Spleen (tissue), 11 donors: ENCODE measurements at regions not wholly inside any gene's neighbourhood (a gene's known extent, or its start where the extent isn't known, plus 50 kb on each side); places are given as distances from the start of the nearest gene placed in this dataset.

Experiments
- DNase-seq: peaks from one replicate; pipeline ENCODE4 v3.0.0-alpha.2; 2020
- H3K27ac ChIP-seq, 8 donors: fragments of 200-600 bp; sonication (generic) in 7 of 8; 1 replicate in 4 of 8; 2 replicates in 4 of 8; pipeline versions ENCODE4 v1.5.0 to v1.8.0; 2016 to 2021; ENCODE audit warnings: inconsistent platforms in 4 of 8, mild to moderate bottlenecking in 4 of 8, moderate library complexity in 1 of 8
- H3K27me3 ChIP-seq, 7 donors: fragments of 200-600 bp; sonication (generic) in 6 of 7; replicated peaks in 1 of 7; 1 replicate in 4 of 7; 2 replicates in 3 of 7; pipeline versions ENCODE4 v1.5.0 to v1.8.0; 2016 to 2021; ENCODE audit warnings: inconsistent platforms in 3 of 7, mild to moderate bottlenecking in 1 of 7
- H3K36me3 ChIP-seq, 6 donors: fragments of 200-600 bp; sonication (generic) in 5 of 6; 1 replicate in 4 of 6; 2 replicates in 2 of 6; pipeline versions ENCODE4 v1.5.0 to v1.8.0; 2016 to 2021; ENCODE audit warnings: inconsistent platforms in 2 of 6
- H3K4me1 ChIP-seq, 6 donors: fragments of 200-600 bp; sonication (generic) in 5 of 6; 1 replicate in 3 of 6; 2 replicates in 3 of 6; pipeline versions ENCODE4 v1.5.0 to v1.8.0; 2016 to 2021; ENCODE audit warnings: inconsistent platforms in 3 of 6
- H3K4me3 ChIP-seq, 8 donors: fragments of 200-600 bp; sonication (generic) in 7 of 8; 1 replicate in 4 of 8; 2 replicates in 4 of 8; pipeline versions ENCODE4 v1.5.0 to v1.8.0; 2016 to 2021; ENCODE audit warnings: inconsistent platforms in 4 of 8, mild to moderate bottlenecking in 4 of 8, moderate library complexity in 2 of 8
- H3K9me3 ChIP-seq, 8 donors: fragments of 200-600 bp; sonication (generic) in 7 of 8; 1 replicate in 4 of 8; 2 replicates in 4 of 8; pipeline versions ENCODE4 v1.5.0 to v1.8.0; 2016 to 2021; ENCODE audit warnings: inconsistent platforms in 4 of 8
- POLR2A ChIP-seq, 3 donors: fragments of 450-650 bp; IDR thresholded peaks; one replicate each; pipeline ENCODE4 v1.5.1; 2017; ENCODE audit warnings: antibody characterized with exemption in 3 of 3, mild to moderate bottlenecking in 1 of 3
- POLR2AphosphoS5 ChIP-seq, 3 donors: sonication (generic); formaldehyde crosslinking; IDR thresholded peaks; one replicate each; pipeline ENCODE4 v1.5.1; 2017; ENCODE audit warnings: antibody characterized with exemption in 3 of 3
- WGBS, 5 donors: extraction: QIAGEN DNeasy Blood & Tissue Kit in 3 of 5; methylation state at CpG; one replicate each; pipeline versions ENCODE4 v1.1.5 to v1.1.7; 2013 to 2018; 5-methylcytosine and 5-hydroxymethylcytosine counted together
- intact Hi-C: fragments of 100-400 bp; cut with DNase I; formaldehyde crosslinking; loops from one replicate; pipeline ENCODE4 v1.15.0; 2023; ENCODE audit warnings: low total_unique reads
- TF ChIP-seq, protein P1 (sequence below), 11 experiments: fragments of 200-600 bp in 7 of 11; fragments of 450-650 bp in 4 of 11; sonication (generic) in 4 of 11; IDR thresholded peaks in 8 of 11; conservative IDR thresholded peaks in 3 of 11; 1 replicate in 7 of 11; 2 replicates in 4 of 11; pipeline versions ENCODE4 v1.4.0 to v1.8.0; 2016 to 2021; ENCODE audit warnings: antibody characterized with exemption in 11 of 11, inconsistent platforms in 4 of 11, mild to moderate bottlenecking in 1 of 11
- donor health status: healthy with polysubstance abuse.
- donor health status: DM: no; HTN: no; CAD: no; lungs with moderate emphysema.
- donor health status: DM: no; HTN: no; CAD: no.
- donor health status: Bipolar disorder and iron deficiency.
- donor health status: healthy.
- donor health status: DM: no; HTN: no; CAD: no.
- donor health status: DM: yes; HTN: yes; CAD: no.

GRCh38 chr21:14736162-14736561 is 190.0 kb upstream of the SAMSN1 start:
- H3K27me3 ChIP-seq: no peaks in the 10 kb centered on the region
- H3K36me3 ChIP-seq: no peaks in the 10 kb centered on the region
- no peaks in the 10 kb centered on the region for H3K9me3 ChIP-seq
- WGBS, 5 donors: 64 to 69% (median 67%) methylated on average over 2 of the region's 2 CpGs
- no peak overlapping the region for H3K4me3 ChIP-seq
- TF ChIP-seq POLR2AphosphoS5 (IDR thresholded peaks at IDR 0.05): no peak
- TF ChIP-seq POLR2A (IDR thresholded peaks at IDR 0.05): no peak
- TF ChIP-seq, protein P1, sequence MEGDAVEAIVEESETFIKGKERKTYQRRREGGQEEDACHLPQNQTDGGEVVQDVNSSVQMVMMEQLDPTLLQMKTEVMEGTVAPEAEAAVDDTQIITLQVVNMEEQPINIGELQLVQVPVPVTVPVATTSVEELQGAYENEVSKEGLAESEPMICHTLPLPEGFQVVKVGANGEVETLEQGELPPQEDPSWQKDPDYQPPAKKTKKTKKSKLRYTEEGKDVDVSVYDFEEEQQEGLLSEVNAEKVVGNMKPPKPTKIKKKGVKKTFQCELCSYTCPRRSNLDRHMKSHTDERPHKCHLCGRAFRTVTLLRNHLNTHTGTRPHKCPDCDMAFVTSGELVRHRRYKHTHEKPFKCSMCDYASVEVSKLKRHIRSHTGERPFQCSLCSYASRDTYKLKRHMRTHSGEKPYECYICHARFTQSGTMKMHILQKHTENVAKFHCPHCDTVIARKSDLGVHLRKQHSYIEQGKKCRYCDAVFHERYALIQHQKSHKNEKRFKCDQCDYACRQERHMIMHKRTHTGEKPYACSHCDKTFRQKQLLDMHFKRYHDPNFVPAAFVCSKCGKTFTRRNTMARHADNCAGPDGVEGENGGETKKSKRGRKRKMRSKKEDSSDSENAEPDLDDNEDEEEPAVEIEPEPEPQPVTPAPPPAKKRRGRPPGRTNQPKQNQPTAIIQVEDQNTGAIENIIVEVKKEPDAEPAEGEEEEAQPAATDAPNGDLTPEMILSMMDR (IDR thresholded peaks at IDR 0.05 in 8 of 11, conservative IDR thresholded peaks at IDR 0.05 in 3 of 11): no peak
- H3K27ac ChIP-seq: no peak overlapping the region
- H3K4me1 ChIP-seq: peaks cover 0 to 11% (median 9%) of the 10 kb centered on the region in 6 donors
- intact Hi-C loops: no loop called here
- DNase-seq: no peak

GRCh38 chr21:14734833-14735232 is 188.7 kb upstream of the SAMSN1 start:
- DNase-seq: no peak
- H3K36me3 ChIP-seq: no peaks in the 10 kb centered on the region
- H3K4me1 ChIP-seq: peaks cover 0 to 11% (median 9%) of the 10 kb centered on the region in 6 donors
- no peaks in the 10 kb centered on the region for H3K9me3 ChIP-seq
- no peak for TF ChIP-seq POLR2AphosphoS5 (IDR thresholded peaks at IDR 0.05)
- TF ChIP-seq POLR2A (IDR thresholded peaks at IDR 0.05): no peak
- TF ChIP-seq, protein P1 (IDR thresholded peaks at IDR 0.05 in 8 of 11, conservative IDR thresholded peaks at IDR 0.05 in 3 of 11): no peak
- no peak overlapping the region for H3K27ac ChIP-seq
- intact Hi-C loops: no loop called here
- H3K4me3 ChIP-seq: no peak overlapping the region
- WGBS, 5 donors: 80 to 89% (median 87%) methylated on average over 2 of the region's 2 CpGs
- H3K27me3 ChIP-seq: no peaks in the 10 kb centered on the region

DNA sequence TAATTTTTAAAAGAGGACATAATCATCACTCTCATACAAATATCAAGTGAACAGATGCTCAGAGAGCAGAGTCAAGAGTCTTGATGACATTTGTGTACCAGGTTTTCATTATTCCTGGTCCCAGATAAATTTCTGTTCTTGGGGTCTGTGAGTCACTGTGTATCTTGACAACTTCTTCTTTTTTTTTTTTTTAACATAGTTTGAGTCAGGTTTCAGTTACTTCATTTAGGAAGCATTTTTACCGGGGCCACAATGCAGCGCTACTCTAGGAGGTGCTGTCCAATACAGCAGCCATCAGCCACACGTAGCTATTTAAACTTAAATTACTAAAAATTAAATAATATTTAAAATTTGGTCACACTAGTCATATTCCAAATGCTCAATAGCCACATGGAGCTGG is 188.1 kb upstream of the SAMSN1 start:
- 42 to 59% (median 56%) methylated on average over 3 of the region's 3 CpGs for WGBS, 5 donors
- TF ChIP-seq POLR2A (IDR thresholded peaks at IDR 0.05) (no peak), POLR2AphosphoS5 (IDR thresholded peaks at IDR 0.05) (no peak)
- Histone ChIP-seq H3K36me3 (no peaks in the 10 kb centered on the region), H3K27me3 (no peaks in the 10 kb centered on the region), H3K4me1 (peaks cover 0 to 11% (median 9%) of the 10 kb centered on the region in 6 donors), H3K27ac (no peak overlapping the region), H3K9me3 (no peaks in the 10 kb centered on the region), H3K4me3 (no peak overlapping the region)
- DNase-seq: no peak
- intact Hi-C loops: no loop called here

GRCh38 chr21:14725219-14725618 is 179.1 kb upstream of the SAMSN1 start:
- TF ChIP-seq POLR2AphosphoS5 (IDR thresholded peaks at IDR 0.05) (no peak), POLR2A (IDR thresholded peaks at IDR 0.05) (no peak)
- TF ChIP-seq, protein P1 (IDR thresholded peaks at IDR 0.05 in 8 of 11, conservative IDR thresholded peaks at IDR 0.05 in 3 of 11): no peak
- Histone ChIP-seq H3K4me1 (no peaks in the 10 kb centered on the region), H3K4me3 (no peak overlapping the region), H3K27ac (no peak overlapping the region), H3K27me3 (no peaks in the 10 kb centered on the region), H3K36me3 (no peaks in the 10 kb centered on the region), H3K9me3 (no peaks in the 10 kb centered on the region)
- no peak for DNase-seq
- WGBS, 5 donors: 97 to 99% (median 98%) methylated on average over 4 of the region's 4 CpGs
- intact Hi-C loops: no loop called here
